ENCODE measurements at regions not wholly inside any gene's neighbourhood (a gene's known extent, or its start where the extent isn't known, plus 50 kb on each side); places are given as distances from the start of the nearest gene placed in this dataset.

- peak; percentile 76 for DNase-seq (ENCODE audit: low read depth)
These were observed 476.7 kb upstream of the CCDC179 start for GRCh38 chr11:23336961-23337360.

GRCh38 chr11:23353611-23354010 is 493.3 kb upstream of the CCDC179 start:
- DNase-seq (ENCODE audit: low read depth): no peak

GRCh38 chr11:23359297-23359696 is 499.0 kb upstream of the CCDC179 start:
- peak; percentile 97 for DNase-seq (ENCODE audit: low read depth)

- DNase-seq (ENCODE audit: low read depth): peak; percentile 5
These were observed 503.8 kb upstream of the CCDC179 start for GRCh38 chr11:23364076-23364475.

GRCh38 chr11:23370580-23371275 is 510.5 kb upstream of the CCDC179 start:
- DNase-seq (ENCODE audit: low read depth): no peak

- no peak for DNase-seq (ENCODE audit: low read depth)
These were observed 517.6 kb upstream of the CCDC179 start for GRCh38 chr11:23377909-23378308.

GRCh38 chr11:23391031-23391430 is 530.8 kb upstream of the CCDC179 start:
- no peak for DNase-seq (ENCODE audit: low read depth)

GRCh38 chr11:23398052-23398451 is 537.8 kb upstream of the CCDC179 start:
- no peak for DNase-seq (ENCODE audit: low read depth)

GRCh38 chr11:23399995-23400394 is 539.7 kb upstream of the CCDC179 start:
- DNase-seq (ENCODE audit: low read depth): no peak

GRCh38 chr11:23403210-23404185 is 543.2 kb upstream of the CCDC179 start:
- no peak for DNase-seq (ENCODE audit: low read depth)

GRCh38 chr11:23404225-23405160 is 544.2 kb upstream of the CCDC179 start:
- no peak for DNase-seq (ENCODE audit: low read depth)

GRCh38 chr11:23405350-23405937 is 545.2 kb upstream of the CCDC179 start:
- no peak for DNase-seq (ENCODE audit: low read depth)

GRCh38 chr11:23406131-23406819 is 546.0 kb upstream of the CCDC179 start:
- no peak for DNase-seq (ENCODE audit: low read depth)

- DNase-seq (ENCODE audit: low read depth): peak; percentile 13
These were observed 552.8 kb upstream of the CCDC179 start for GRCh38 chr11:23413057-23413456.

GRCh38 chr11:23423104-23423503 is 562.8 kb upstream of the CCDC179 start:
- DNase-seq (ENCODE audit: low read depth): peak; percentile 90

- no peak for DNase-seq (ENCODE audit: low read depth)
These were observed 563.4 kb upstream of the CCDC179 start for GRCh38 chr11:23423656-23424055.

GRCh38 chr11:23425381-23425780 is 565.1 kb upstream of the CCDC179 start:
- DNase-seq (ENCODE audit: low read depth): peak; percentile 44

GRCh38 chr11:23429569-23429968 is 569.3 kb upstream of the CCDC179 start:
- no peak for DNase-seq (ENCODE audit: low read depth)

GRCh38 chr11:23453522-23453921 is 593.2 kb upstream of the CCDC179 start:
- DNase-seq (ENCODE audit: low read depth): peak; percentile 40

- DNase-seq (ENCODE audit: low read depth): no peak
These were observed 595.1 kb upstream of the CCDC179 start for GRCh38 chr11:23455321-23455891.

All from LHCN-M2 (cell line).